ENCODE measurements at regions not wholly inside any gene's neighbourhood (a gene's known extent, or its start where the extent isn't known, plus 50 kb on each side); places are given as distances from the start of the nearest gene placed in this dataset.

- Mint-ChIP-seq H3K4me3 (peak overlapping the region; percentile 6), H3K27ac (no peak overlapping the region), H3K4me1 (peaks cover 13% of the 10 kb centered on the region), H3K9me3 (peaks cover 2% of the 10 kb centered on the region), H3K27me3 (peaks cover 10% of the 10 kb centered on the region), H3K36me3 (no peaks in the 10 kb centered on the region)
- DNase-seq, result no peak
- POLR2A ChIA-PET, result no interaction called here
- peak; percentile 86 for ATAC-seq (ENCODE audit: low read depth)
These were observed 209.3 kb downstream of the LACC1 start for GRCh38 chr13:44088991-44089413.

GRCh38 chr13:44089452-44089851 is 209.7 kb downstream of the LACC1 start:
- POLR2A ChIA-PET, result no interaction called here
- Mint-ChIP-seq H3K36me3 (no peaks in the 10 kb centered on the region), H3K9me3 (peaks cover 2% of the 10 kb centered on the region), H3K4me1 (peaks cover 13% of the 10 kb centered on the region), H3K27ac (no peak overlapping the region), H3K27me3 (peaks cover 10% of the 10 kb centered on the region), H3K4me3 (peak overlapping the region; percentile 36)
- no peak for DNase-seq
- no peak for ATAC-seq (ENCODE audit: low read depth)

DNA sequence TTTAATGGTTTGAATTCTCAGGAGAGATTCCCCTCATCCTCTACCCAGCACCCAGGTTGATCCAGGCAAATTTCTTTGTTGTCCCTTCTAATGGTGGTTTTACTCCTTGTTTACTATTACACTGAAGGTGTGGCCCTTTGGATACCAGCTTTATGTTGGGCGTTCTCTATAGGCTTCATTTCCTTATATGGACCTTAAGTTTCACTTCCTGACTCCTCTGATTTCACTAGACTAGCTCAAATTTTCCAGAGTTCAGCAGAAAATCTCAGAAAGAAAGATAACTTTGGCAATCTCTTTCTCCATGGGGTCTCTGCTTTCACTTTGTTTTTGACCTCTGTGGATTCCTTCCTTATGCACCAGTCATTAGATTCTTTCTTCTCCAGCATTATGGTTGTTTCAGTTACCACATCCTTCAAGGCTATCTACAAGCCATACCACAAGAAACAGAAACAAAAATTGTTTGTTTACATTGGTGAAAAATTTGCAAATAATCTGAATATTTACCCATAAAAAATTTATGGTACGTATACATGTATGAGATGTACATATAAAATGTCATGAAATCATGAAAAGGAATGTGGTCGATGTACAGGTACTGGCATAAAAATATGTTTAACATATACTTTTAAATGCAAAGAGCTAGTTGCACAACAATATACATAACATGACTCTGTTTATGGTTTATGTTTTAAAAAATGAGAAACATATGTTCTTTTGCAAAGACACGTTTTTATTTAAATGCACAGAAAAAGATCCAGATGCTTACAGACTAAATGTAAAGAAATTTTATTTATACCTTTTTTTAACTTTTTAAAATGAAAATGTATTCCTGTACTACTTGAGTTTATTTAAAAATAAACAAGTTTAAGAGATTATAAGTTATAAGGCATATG is 212.6 kb downstream of the LACC1 start:
- H3K4me3 Mint-ChIP-seq, result no peak overlapping the region
- peaks cover 13% of the 10 kb centered on the region for H3K4me1 Mint-ChIP-seq
- H3K27me3 Mint-ChIP-seq, result peaks cover 10% of the 10 kb centered on the region
- H3K9me3 Mint-ChIP-seq, result peaks cover 2% of the 10 kb centered on the region
- no peaks in the 10 kb centered on the region for H3K36me3 Mint-ChIP-seq
- ATAC-seq (ENCODE audit: low read depth) (no peak), DNase-seq (no peak)
- no peak overlapping the region for H3K27ac Mint-ChIP-seq
- POLR2A ChIA-PET, result no interaction called here

DNA sequence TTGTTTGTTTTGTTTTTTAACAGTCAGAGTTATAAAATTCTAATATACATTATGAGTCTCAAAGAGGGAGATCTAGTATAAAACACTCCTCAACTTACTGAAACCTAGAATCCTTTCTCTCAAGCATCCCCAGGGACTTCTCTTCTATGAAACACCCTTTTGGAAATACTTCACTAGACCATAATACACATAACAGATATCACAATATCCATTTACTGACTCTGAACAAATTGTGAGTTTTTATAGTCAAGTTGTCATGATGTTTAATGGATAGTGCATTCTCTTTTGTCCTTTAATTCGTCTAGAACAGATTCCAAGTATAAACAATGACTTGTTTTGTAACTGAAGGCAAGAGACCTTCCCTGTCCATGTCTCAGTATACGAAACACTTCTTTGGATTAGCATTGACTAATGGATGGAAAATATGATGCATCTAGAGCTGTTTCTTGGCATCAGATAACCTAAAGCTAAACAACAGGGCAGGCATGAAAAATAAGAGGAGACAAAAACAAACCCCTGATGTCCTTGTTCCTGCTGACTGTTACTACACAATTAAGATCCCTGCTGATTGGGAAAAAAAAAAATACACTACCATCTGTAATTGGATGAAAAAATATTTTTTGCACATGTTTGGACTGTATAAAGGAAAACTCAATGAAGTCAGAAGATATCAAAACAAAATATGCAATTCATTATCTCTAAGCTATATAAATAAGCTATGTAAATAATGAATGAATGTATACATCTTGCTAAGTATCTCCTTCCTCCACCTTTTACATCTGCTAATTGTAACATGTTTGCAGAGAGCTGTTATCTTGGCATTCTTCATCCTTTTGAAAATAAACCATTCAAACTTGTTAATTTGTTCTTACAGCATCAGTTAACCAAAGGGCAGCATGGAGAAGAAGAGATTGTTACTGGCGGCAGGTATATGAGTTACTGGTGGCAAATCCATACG is 214.2 kb downstream of the LACC1 start:
- Mint-ChIP-seq H3K36me3 (peaks cover 2% of the 10 kb centered on the region), H3K4me3 (no peak overlapping the region), H3K4me1 (peaks cover 12% of the 10 kb centered on the region), H3K9me3 (peaks cover 2% of the 10 kb centered on the region), H3K27me3 (peaks cover 2% of the 10 kb centered on the region), H3K27ac (no peak overlapping the region)
- DNase-seq (no peak), ATAC-seq (ENCODE audit: low read depth) (no peak)
- POLR2A ChIA-PET, result interaction anchor here (0.7 kb wide), 1 partner anchor 362 kb away, joined by 5 read pairs; no protein-coding TSS in a partner anchor

GRCh38 chr13:44096901-44097300 is 217.2 kb downstream of the LACC1 start:
- Mint-ChIP-seq H3K9me3 (peaks cover 8% of the 10 kb centered on the region), H3K27ac (no peak overlapping the region), H3K4me1 (peaks cover 5% of the 10 kb centered on the region), H3K27me3 (peaks cover 5% of the 10 kb centered on the region), H3K36me3 (peaks cover 2% of the 10 kb centered on the region), H3K4me3 (no peak overlapping the region)
- POLR2A ChIA-PET, result no interaction called here
- ATAC-seq (ENCODE audit: low read depth) (no peak), DNase-seq (no peak)

DNA sequence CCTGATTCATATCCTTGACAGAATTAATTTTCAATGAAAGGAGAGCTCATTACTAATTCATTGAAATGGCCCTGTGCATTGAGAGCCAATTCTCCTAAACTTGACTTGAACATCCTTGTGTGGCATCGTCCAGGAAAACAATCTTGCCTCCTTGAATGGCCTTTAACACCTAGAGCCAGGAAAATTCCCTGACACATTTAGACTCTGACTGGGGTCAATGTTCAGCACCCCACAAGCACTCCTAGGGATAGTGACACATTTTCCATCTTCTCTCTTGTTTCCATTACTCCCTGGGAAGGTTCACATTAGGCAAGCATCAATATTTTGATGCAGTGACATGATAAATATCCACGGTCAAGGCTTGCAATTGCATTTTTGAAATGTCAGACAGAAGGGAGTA is 218.9 kb downstream of the LACC1 start:
- Mint-ChIP-seq H3K27ac (no peak overlapping the region), H3K4me3 (no peak overlapping the region), H3K27me3 (peaks cover 7% of the 10 kb centered on the region), H3K4me1 (no peaks in the 10 kb centered on the region), H3K36me3 (peaks cover 2% of the 10 kb centered on the region), H3K9me3 (peaks cover 6% of the 10 kb centered on the region)
- no peak for DNase-seq
- no peak for ATAC-seq (ENCODE audit: low read depth)
- POLR2A ChIA-PET, result no interaction called here

- Mint-ChIP-seq H3K27ac (no peak overlapping the region), H3K4me3 (no peak overlapping the region), H3K36me3 (peaks cover 2% of the 10 kb centered on the region), H3K27me3 (peaks cover 10% of the 10 kb centered on the region), H3K4me1 (no peaks in the 10 kb centered on the region), H3K9me3 (peaks cover 6% of the 10 kb centered on the region)
- POLR2A ChIA-PET, result no interaction called here
- ATAC-seq (ENCODE audit: low read depth) (no peak), DNase-seq (no peak)
These were observed 221.8 kb downstream of the LACC1 start for GRCh38 chr13:44101347-44102083.

DNA sequence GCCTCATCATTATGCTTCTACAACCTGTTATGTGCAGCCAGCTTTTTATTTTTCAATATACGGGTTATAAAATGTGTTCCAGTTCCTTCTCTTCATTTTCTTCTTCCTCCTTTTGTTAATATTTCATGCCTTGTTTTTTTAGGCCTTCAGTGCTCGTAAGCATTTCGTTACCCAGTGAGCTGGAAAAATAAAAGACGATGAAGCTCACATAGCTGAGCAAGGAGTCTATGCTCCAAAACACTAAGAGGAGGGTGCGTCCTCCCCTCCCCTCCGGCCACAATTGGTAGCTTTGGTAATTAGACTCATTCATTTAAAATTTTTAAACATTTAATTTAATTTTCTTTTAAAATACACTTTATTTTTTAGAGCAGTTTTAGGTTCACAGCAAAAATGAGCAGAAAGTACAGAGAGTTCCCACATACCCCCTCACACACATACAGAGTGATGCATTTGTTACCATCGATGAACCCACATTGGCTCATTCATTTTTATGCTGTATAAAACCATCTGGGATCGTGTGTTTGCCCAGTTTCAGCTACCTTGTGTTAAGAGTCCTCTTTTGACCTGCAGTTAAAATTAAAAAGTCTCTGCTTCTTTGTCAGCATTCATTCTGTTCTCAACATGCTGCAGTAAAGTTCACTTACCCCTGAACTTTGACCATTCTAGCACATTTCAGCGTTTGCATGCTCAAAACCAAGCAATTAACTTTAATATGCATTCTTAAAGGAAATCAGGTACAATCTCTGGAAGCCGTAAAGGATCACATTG is 223.9 kb downstream of the LACC1 start:
- H3K27me3 Mint-ChIP-seq, result peaks cover 8% of the 10 kb centered on the region
- DNase-seq (no peak), ATAC-seq (ENCODE audit: low read depth) (no peak)
- no peak overlapping the region for H3K27ac Mint-ChIP-seq
- no peak overlapping the region for H3K4me3 Mint-ChIP-seq
- no peaks in the 10 kb centered on the region for H3K36me3 Mint-ChIP-seq
- no peaks in the 10 kb centered on the region for H3K4me1 Mint-ChIP-seq
- POLR2A ChIA-PET, result no interaction called here
- H3K9me3 Mint-ChIP-seq, result peaks cover 6% of the 10 kb centered on the region

GRCh38 chr13:44104197-44104490 is 224.4 kb downstream of the LACC1 start:
- Mint-ChIP-seq H3K9me3 (peaks cover 5% of the 10 kb centered on the region), H3K27me3 (peaks cover 8% of the 10 kb centered on the region), H3K4me1 (no peaks in the 10 kb centered on the region), H3K4me3 (no peak overlapping the region), H3K27ac (no peak overlapping the region), H3K36me3 (no peaks in the 10 kb centered on the region)
- POLR2A ChIA-PET, result no interaction called here
- ATAC-seq (ENCODE audit: low read depth) (no peak), DNase-seq (no peak)

GRCh38 chr13:44104969-44105368 is 225.3 kb downstream of the LACC1 start:
- Mint-ChIP-seq H3K27me3 (peaks cover 8% of the 10 kb centered on the region), H3K27ac (no peak overlapping the region), H3K36me3 (no peaks in the 10 kb centered on the region), H3K9me3 (peaks cover 3% of the 10 kb centered on the region), H3K4me3 (no peak overlapping the region), H3K4me1 (no peaks in the 10 kb centered on the region)
- POLR2A ChIA-PET, result no interaction called here
- DNase-seq (no peak), ATAC-seq (ENCODE audit: low read depth) (no peak)

- no peak for ATAC-seq (ENCODE audit: low read depth)
- no peaks in the 10 kb centered on the region for H3K4me1 Mint-ChIP-seq
- H3K27ac Mint-ChIP-seq, result no peak overlapping the region
- H3K4me3 Mint-ChIP-seq, result no peak overlapping the region
- no peaks in the 10 kb centered on the region for H3K36me3 Mint-ChIP-seq
- POLR2A ChIA-PET, result no interaction called here
- peaks cover 3% of the 10 kb centered on the region for H3K9me3 Mint-ChIP-seq
- no peak for DNase-seq
- peaks cover 8% of the 10 kb centered on the region for H3K27me3 Mint-ChIP-seq
These were observed 226.8 kb downstream of the LACC1 start for GRCh38 chr13:44106266-44107152.

Measured in activated naive CD8-positive, alpha-beta T cell treated with anti-CD3 and anti-CD28 coated beads, Interleukin-2, amount 10 ng/mL, durations not matched to agents 7 days and 5 days (primary cell).